ENCODE measurements at regions not wholly inside any gene's neighbourhood (a gene's known extent, or its start where the extent isn't known, plus 50 kb on each side); places are given as distances from the start of the nearest gene placed in this dataset.

- Histone ChIP-seq H3K9me3 (ENCODE audit: insufficient read depth, low read depth, low read length) (no peaks in the 10 kb centered on the region), H2AFZ (ENCODE audit: low read depth, low read length) (no peak overlapping the region), H3K27me3 (ENCODE audit: insufficient read depth, low read length) (peaks cover 3% of the 10 kb centered on the region), H4K20me1 (ENCODE audit: insufficient read depth, low read length) (no peaks in the 10 kb centered on the region), H3K9ac (ENCODE audit: low read length) (no peak overlapping the region), H3K27ac (ENCODE audit: low read depth, low read length) (no peak overlapping the region), H3K4me2 (ENCODE audit: low read length) (no peak overlapping the region), H3K36me3 (ENCODE audit: insufficient read depth, low read length) (no peaks in the 10 kb centered on the region), H3K4me3 (ENCODE audit: insufficient read depth, low read depth, low read length) (no peak overlapping the region), H3K4me1 (ENCODE audit: insufficient read depth, low read length) (no peaks in the 10 kb centered on the region), H3K79me2 (ENCODE audit: insufficient read depth, low read length) (no peaks in the 10 kb centered on the region)
- H3K4me1 Mint-ChIP-seq (ENCODE audit: low read depth, unreplicated experiment): peaks cover 7% of the 10 kb centered on the region
- FAIRE-seq: no peak
- TF ChIP-seq EZH2 (IDR thresholded peaks at IDR 0.05; ENCODE audit: insufficient read depth, low read length): no peak
- no peak for TF ChIP-seq CTCF (IDR thresholded peaks at IDR 0.05; ENCODE audit: insufficient read depth, low read depth, low read length)
- no peaks in the 10 kb centered on the region for H3K9me3 Mint-ChIP-seq (ENCODE audit: unreplicated experiment)
- no peaks in the 10 kb centered on the region for H3K36me3 Mint-ChIP-seq (ENCODE audit: low read depth, unreplicated experiment)
- H3K27ac Mint-ChIP-seq (ENCODE audit: unreplicated experiment): no peak overlapping the region
- no peak for DNase-seq (ENCODE audit: low read depth)
- H3K27me3 Mint-ChIP-seq (ENCODE audit: low read depth, unreplicated experiment): peaks cover 3% of the 10 kb centered on the region
- no peak overlapping the region for H3K4me3 Mint-ChIP-seq (ENCODE audit: unreplicated experiment)
Measured at GRCh38 chr1:90494748-90495282, 222.3 kb downstream of the BARHL2 start.

DNA sequence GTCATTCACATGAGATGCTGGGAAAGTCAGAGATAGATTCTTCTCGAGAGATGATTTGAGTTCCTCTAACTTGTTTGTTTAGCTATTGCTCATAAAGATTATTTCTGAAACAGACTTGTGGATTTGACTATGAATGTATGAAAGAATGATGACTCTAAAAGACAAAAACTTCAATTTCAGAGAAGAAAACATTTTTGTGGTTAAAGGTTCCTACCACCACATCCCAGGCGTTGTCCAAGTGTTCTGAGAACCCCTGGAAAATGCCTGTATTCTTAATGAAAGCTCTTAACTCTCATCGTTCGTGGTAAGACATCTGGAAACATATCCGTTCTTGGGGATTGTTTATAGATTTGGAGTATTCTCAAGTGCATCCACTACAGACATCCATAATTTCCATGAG lies 228.7 kb downstream of the BARHL2 start:
- FAIRE-seq (no peak), DNase-seq (ENCODE audit: low read depth) (peak; percentile 78)
- peak overlapping the region; percentile 74 for H3K27ac ChIP-seq (ENCODE audit: low read depth, low read length)
- peaks cover 2% of the 10 kb centered on the region for H3K36me3 Mint-ChIP-seq (ENCODE audit: low read depth, unreplicated experiment)
- no peaks in the 10 kb centered on the region for H3K36me3 ChIP-seq (ENCODE audit: insufficient read depth, low read length)
- H3K9me3 ChIP-seq (ENCODE audit: insufficient read depth, low read depth, low read length): no peaks in the 10 kb centered on the region
- H3K27ac Mint-ChIP-seq (ENCODE audit: unreplicated experiment): peak overlapping the region; percentile 85
- peak overlapping the region; percentile 42 for H3K4me2 ChIP-seq (ENCODE audit: low read length)
- H3K9ac ChIP-seq (ENCODE audit: low read length): no peak overlapping the region
- no peak for TF ChIP-seq EZH2 (IDR thresholded peaks at IDR 0.05; ENCODE audit: insufficient read depth, low read length)
- TF ChIP-seq CTCF (IDR thresholded peaks at IDR 0.05; ENCODE audit: insufficient read depth, low read depth, low read length): no peak
- H3K27me3 ChIP-seq (ENCODE audit: insufficient read depth, low read length): no peaks in the 10 kb centered on the region
- no peaks in the 10 kb centered on the region for H4K20me1 ChIP-seq (ENCODE audit: insufficient read depth, low read length)
- no peak overlapping the region for H3K4me3 Mint-ChIP-seq (ENCODE audit: unreplicated experiment)
- no peaks in the 10 kb centered on the region for H3K9me3 Mint-ChIP-seq (ENCODE audit: unreplicated experiment)
- no peak overlapping the region for H2AFZ ChIP-seq (ENCODE audit: low read depth, low read length)
- H3K4me3 ChIP-seq (ENCODE audit: insufficient read depth, low read depth, low read length): no peak overlapping the region
- no peaks in the 10 kb centered on the region for H3K79me2 ChIP-seq (ENCODE audit: insufficient read depth, low read length)
- peaks cover 8% of the 10 kb centered on the region for H3K4me1 ChIP-seq (ENCODE audit: insufficient read depth, low read length)
- no peaks in the 10 kb centered on the region for H3K27me3 Mint-ChIP-seq (ENCODE audit: low read depth, unreplicated experiment)
- H3K4me1 Mint-ChIP-seq (ENCODE audit: low read depth, unreplicated experiment): peaks cover 8% of the 10 kb centered on the region

- H3K4me3 ChIP-seq (ENCODE audit: insufficient read depth, low read depth, low read length): no peak overlapping the region
- no peak overlapping the region for H2AFZ ChIP-seq (ENCODE audit: low read depth, low read length)
- no peaks in the 10 kb centered on the region for H4K20me1 ChIP-seq (ENCODE audit: insufficient read depth, low read length)
- Mint-ChIP-seq H3K27me3 (ENCODE audit: low read depth, unreplicated experiment) (no peaks in the 10 kb centered on the region), H3K27ac (ENCODE audit: unreplicated experiment) (peak overlapping the region; percentile 85), H3K36me3 (ENCODE audit: low read depth, unreplicated experiment) (peaks cover 2% of the 10 kb centered on the region), H3K4me3 (ENCODE audit: unreplicated experiment) (no peak overlapping the region), H3K9me3 (ENCODE audit: unreplicated experiment) (no peaks in the 10 kb centered on the region), H3K4me1 (ENCODE audit: low read depth, unreplicated experiment) (peaks cover 8% of the 10 kb centered on the region)
- DNase-seq (ENCODE audit: low read depth) (no peak), FAIRE-seq (no peak)
- H3K4me1 ChIP-seq (ENCODE audit: insufficient read depth, low read length): peaks cover 8% of the 10 kb centered on the region
- H3K4me2 ChIP-seq (ENCODE audit: low read length): no peak overlapping the region
- TF ChIP-seq EZH2 (IDR thresholded peaks at IDR 0.05; ENCODE audit: insufficient read depth, low read length) (no peak), CTCF (IDR thresholded peaks at IDR 0.05; ENCODE audit: insufficient read depth, low read depth, low read length) (no peak)
- no peaks in the 10 kb centered on the region for H3K36me3 ChIP-seq (ENCODE audit: insufficient read depth, low read length)
- no peaks in the 10 kb centered on the region for H3K9me3 ChIP-seq (ENCODE audit: insufficient read depth, low read depth, low read length)
- no peak overlapping the region for H3K9ac ChIP-seq (ENCODE audit: low read length)
- no peaks in the 10 kb centered on the region for H3K27me3 ChIP-seq (ENCODE audit: insufficient read depth, low read length)
- H3K79me2 ChIP-seq (ENCODE audit: insufficient read depth, low read length): no peaks in the 10 kb centered on the region
- H3K27ac ChIP-seq (ENCODE audit: low read depth, low read length): no peak overlapping the region
Measured at GRCh38 chr1:90486996-90487395, 230.1 kb downstream of the BARHL2 start.
